ENCODE measurements at regions not wholly inside any gene's neighbourhood (a gene's known extent, or its start where the extent isn't known, plus 50 kb on each side); places are given as distances from the start of the nearest gene placed in this dataset.

- no peak overlapping the region for H3K27ac Mint-ChIP-seq
- peaks cover 0 to 2% (median 0%) of the 10 kb centered on the region in 3 donors for H3K9me3 Mint-ChIP-seq
- H3K27me3 Mint-ChIP-seq: peaks cover 6% of the 10 kb centered on the region
- no peaks in the 10 kb centered on the region for H3K36me3 Mint-ChIP-seq
- no peak overlapping the region for H3K4me3 Mint-ChIP-seq
- peaks cover 0 to 4% (median 3%) of the 10 kb centered on the region in 3 donors for H3K4me1 Mint-ChIP-seq
These were observed 91.2 kb upstream of the SORBS2 start for GRCh38 chr4:185903205-185903604.

- Mint-ChIP-seq H3K27me3 (peaks cover 2% of the 10 kb centered on the region), H3K4me1 (no peaks in the 10 kb centered on the region), H3K4me3 (no peak overlapping the region), H3K27ac (no peak overlapping the region), H3K36me3 (no peaks in the 10 kb centered on the region), H3K9me3 (peaks cover 0 to 2% (median 0%) of the 10 kb centered on the region in 3 donors)
These were observed 92.4 kb upstream of the SORBS2 start for GRCh38 chr4:185904381-185904780.

GRCh38 chr4:185909972-185910371 is 98.0 kb upstream of the SORBS2 start:
- peaks cover 0 to 2% (median 0%) of the 10 kb centered on the region in 3 donors for H3K9me3 Mint-ChIP-seq
- no peaks in the 10 kb centered on the region for H3K4me1 Mint-ChIP-seq
- H3K27me3 Mint-ChIP-seq: peaks cover 1% of the 10 kb centered on the region
- H3K36me3 Mint-ChIP-seq: no peaks in the 10 kb centered on the region
- H3K27ac Mint-ChIP-seq: peak overlapping the region in 1 of 3 donors; percentile 19
- no peak overlapping the region for H3K4me3 Mint-ChIP-seq

- Mint-ChIP-seq H3K36me3 (no peaks in the 10 kb centered on the region), H3K27ac (no peak overlapping the region), H3K27me3 (peaks cover 1% of the 10 kb centered on the region), H3K4me1 (no peaks in the 10 kb centered on the region), H3K4me3 (no peak overlapping the region), H3K9me3 (peaks cover 0 to 2% (median 0%) of the 10 kb centered on the region in 3 donors)
These were observed 99.6 kb upstream of the SORBS2 start for GRCh38 chr4:185911556-185912064.

- no peak overlapping the region for H3K4me3 Mint-ChIP-seq
These were observed 100.8 kb upstream of the SORBS2 start for GRCh38 chr4:185912779-185913178.

GRCh38 chr4:185914583-185915199 is 102.7 kb upstream of the SORBS2 start:
- H3K36me3 Mint-ChIP-seq: no peaks in the 10 kb centered on the region
- H3K4me1 Mint-ChIP-seq: no peaks in the 10 kb centered on the region
- H3K27ac Mint-ChIP-seq: no peak overlapping the region
- peaks cover 0 to 4% (median 0%) of the 10 kb centered on the region in 3 donors for H3K9me3 Mint-ChIP-seq
- no peaks in the 10 kb centered on the region for H3K27me3 Mint-ChIP-seq
- no peak overlapping the region for H3K4me3 Mint-ChIP-seq

More at GRCh38 chr4:185912779-185913178, 100.8 kb upstream of the SORBS2 start:
- H3K4me1 Mint-ChIP-seq: no peaks in the 10 kb centered on the region
- H3K36me3 Mint-ChIP-seq: no peaks in the 10 kb centered on the region
- no peak overlapping the region for H3K27ac Mint-ChIP-seq
- peaks cover 0 to 4% (median 0%) of the 10 kb centered on the region in 3 donors for H3K9me3 Mint-ChIP-seq
- no peaks in the 10 kb centered on the region for H3K27me3 Mint-ChIP-seq

GRCh38 chr4:185915271-185915670 is 103.3 kb upstream of the SORBS2 start:
- Mint-ChIP-seq H3K27me3 (no peaks in the 10 kb centered on the region), H3K4me3 (no peak overlapping the region), H3K27ac (no peak overlapping the region), H3K36me3 (no peaks in the 10 kb centered on the region), H3K9me3 (peaks cover 0 to 4% (median 0%) of the 10 kb centered on the region in 3 donors), H3K4me1 (no peaks in the 10 kb centered on the region)

- Mint-ChIP-seq H3K4me3 (no peak overlapping the region), H3K27ac (no peak overlapping the region), H3K9me3 (peaks cover 0 to 2% (median 0%) of the 10 kb centered on the region in 3 donors), H3K36me3 (no peaks in the 10 kb centered on the region), H3K27me3 (no peaks in the 10 kb centered on the region), H3K4me1 (no peaks in the 10 kb centered on the region)
These were observed 103.8 kb upstream of the SORBS2 start for GRCh38 chr4:185915817-185916216.

GRCh38 chr4:185916231-185916630 is 104.2 kb upstream of the SORBS2 start:
- peaks cover 0 to 2% (median 0%) of the 10 kb centered on the region in 3 donors for H3K9me3 Mint-ChIP-seq
- H3K27me3 Mint-ChIP-seq: no peaks in the 10 kb centered on the region
- no peak overlapping the region for H3K4me3 Mint-ChIP-seq
- no peak overlapping the region for H3K27ac Mint-ChIP-seq
- no peaks in the 10 kb centered on the region for H3K36me3 Mint-ChIP-seq
- H3K4me1 Mint-ChIP-seq: no peaks in the 10 kb centered on the region

GRCh38 chr4:185916683-185917082 is 104.7 kb upstream of the SORBS2 start:
- peaks cover 0 to under 1% (median 0%) of the 10 kb centered on the region in 3 donors for H3K4me1 Mint-ChIP-seq
- H3K27ac Mint-ChIP-seq: no peak overlapping the region
- H3K27me3 Mint-ChIP-seq: no peaks in the 10 kb centered on the region
- H3K36me3 Mint-ChIP-seq: no peaks in the 10 kb centered on the region
- H3K9me3 Mint-ChIP-seq: peaks cover 0 to 2% (median 0%) of the 10 kb centered on the region in 3 donors
- H3K4me3 Mint-ChIP-seq: no peak overlapping the region

- H3K9me3 Mint-ChIP-seq: peaks cover 2 to 4% (median 3%) of the 10 kb centered on the region in 3 donors
- peaks cover 2% of the 10 kb centered on the region for H3K36me3 Mint-ChIP-seq
- H3K27ac Mint-ChIP-seq: no peak overlapping the region
- peaks cover 9% of the 10 kb centered on the region for H3K27me3 Mint-ChIP-seq
- no peak overlapping the region for H3K4me3 Mint-ChIP-seq
- peaks cover 0 to 4% (median 2%) of the 10 kb centered on the region in 3 donors for H3K4me1 Mint-ChIP-seq
These were observed 107.1 kb upstream of the SORBS2 start for GRCh38 chr4:185919107-185919506.

GRCh38 chr4:185920171-185920570 is 108.2 kb upstream of the SORBS2 start:
- H3K4me1 Mint-ChIP-seq: peaks cover 0 to 4% (median 2%) of the 10 kb centered on the region in 3 donors
- no peak overlapping the region for H3K4me3 Mint-ChIP-seq
- H3K9me3 Mint-ChIP-seq: peaks cover 3 to 8% (median 5%) of the 10 kb centered on the region in 3 donors
- H3K36me3 Mint-ChIP-seq: peaks cover 2% of the 10 kb centered on the region
- H3K27me3 Mint-ChIP-seq: peaks cover 9% of the 10 kb centered on the region
- no peak overlapping the region for H3K27ac Mint-ChIP-seq

GRCh38 chr4:185920691-185921260 is 108.8 kb upstream of the SORBS2 start:
- Mint-ChIP-seq H3K4me1 (peaks cover 0 to 4% (median 2%) of the 10 kb centered on the region in 3 donors), H3K27ac (no peak overlapping the region), H3K27me3 (peaks cover 9% of the 10 kb centered on the region), H3K9me3 (peaks cover 3 to 8% (median 5%) of the 10 kb centered on the region in 3 donors), H3K4me3 (no peak overlapping the region), H3K36me3 (peaks cover 2% of the 10 kb centered on the region)

GRCh38 chr4:185921583-185922555 is 109.9 kb upstream of the SORBS2 start:
- H3K9me3 Mint-ChIP-seq: peaks cover 3 to 8% (median 8%) of the 10 kb centered on the region in 3 donors
- H3K27me3 Mint-ChIP-seq: peaks cover 9% of the 10 kb centered on the region
- no peak overlapping the region for H3K4me3 Mint-ChIP-seq
- H3K36me3 Mint-ChIP-seq: peaks cover 2% of the 10 kb centered on the region
- peaks cover 0 to 4% (median 2%) of the 10 kb centered on the region in 3 donors for H3K4me1 Mint-ChIP-seq
- no peak overlapping the region for H3K27ac Mint-ChIP-seq

Data from IgD-negative memory B cell (primary cell).